Stimulated activated CD8-positive, alpha-beta memory T cell treated with anti-CD3 and anti-CD28 coated beads, Interleukin-4, amount 100 ng/mL, for 48 hours (primary cell): ENCODE measurements at regions not wholly inside any gene's neighbourhood (a gene's known extent, or its start where the extent isn't known, plus 50 kb on each side); places are given as distances from the start of the nearest gene placed in this dataset.
"Not testable (repeated sequence)": the region's sequence is repeated elsewhere in the genome, so short reads cannot be mapped to it uniquely, and the experiment has no call there.

Experiments
- DNase-seq: peaks from one replicate; pipeline ENCODE4 v3.0.0-alpha.2; 2020

DNA sequence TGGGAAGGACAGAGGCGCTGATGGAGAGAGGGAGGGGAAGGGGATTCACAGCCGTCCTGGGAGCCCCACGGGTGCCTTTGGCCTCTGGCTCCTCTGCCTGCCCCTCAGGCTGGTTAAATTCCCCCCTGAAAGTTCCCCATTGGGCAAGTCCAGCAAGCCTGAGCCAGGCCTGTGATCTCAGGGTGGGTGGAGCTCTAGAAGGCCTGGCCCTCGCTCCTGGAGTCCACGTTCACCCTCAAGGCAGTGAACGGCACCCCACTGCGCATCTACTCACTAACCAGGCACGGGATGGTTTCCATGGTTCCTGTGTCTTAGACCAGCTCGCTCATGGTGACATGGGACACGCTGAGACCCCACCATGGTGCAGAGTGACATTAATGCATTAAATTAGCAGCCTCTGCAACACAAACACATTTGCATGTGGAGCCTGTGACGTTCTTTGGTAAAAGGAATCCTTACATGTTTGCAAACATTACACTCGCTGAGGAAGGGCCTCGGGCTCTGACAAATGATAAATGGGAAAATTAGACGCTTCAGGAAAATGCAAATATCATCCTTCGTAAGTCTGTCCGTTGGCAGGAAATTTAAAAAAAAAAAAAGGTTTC lies 452.7 kb downstream of the PREX1 start:
- DNase-seq, result no peak

DNA sequence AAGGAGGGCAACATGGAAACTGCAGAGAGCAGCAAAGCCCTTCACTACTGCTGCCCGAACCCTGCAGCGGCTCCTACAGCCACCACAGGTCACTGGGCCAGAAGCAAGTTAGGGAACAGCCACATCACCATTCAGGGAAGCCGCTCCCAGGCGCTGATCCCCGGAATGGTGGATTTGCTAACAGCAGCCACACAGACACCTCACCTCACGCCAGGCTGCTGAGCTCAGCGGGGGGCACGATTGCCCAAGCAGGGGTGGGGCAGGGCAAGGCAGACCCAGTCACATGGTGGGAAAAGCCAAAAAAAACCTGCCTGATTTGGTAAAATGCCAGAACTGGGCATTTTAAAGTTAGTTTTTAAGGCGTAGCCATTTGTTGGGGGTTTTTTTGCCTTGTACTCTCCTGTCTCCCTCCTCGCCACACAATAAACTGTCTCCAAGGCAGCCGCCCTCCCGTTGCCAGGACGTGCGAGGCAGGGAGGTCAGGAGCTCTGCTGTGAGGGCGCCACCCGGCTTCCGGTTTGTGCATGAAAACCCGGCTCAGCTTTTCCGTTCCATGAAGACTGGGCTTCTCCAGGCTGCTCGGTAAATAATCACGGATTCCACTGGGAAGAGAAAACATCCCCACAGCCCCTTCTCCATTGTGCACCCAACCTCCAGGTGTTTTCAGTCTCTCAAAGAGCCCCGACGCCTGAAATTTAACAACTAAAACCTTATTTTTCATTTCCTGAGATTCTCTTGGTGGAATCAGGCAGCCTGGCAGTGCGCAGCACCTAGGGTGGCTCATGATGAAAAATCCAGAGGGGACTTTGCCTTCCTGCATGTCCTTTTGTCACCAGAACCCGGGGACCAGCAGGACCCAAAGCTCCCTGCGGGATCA lies 453.5 kb downstream of the PREX1 start:
- not testable (repeated sequence) for DNase-seq

DNA sequence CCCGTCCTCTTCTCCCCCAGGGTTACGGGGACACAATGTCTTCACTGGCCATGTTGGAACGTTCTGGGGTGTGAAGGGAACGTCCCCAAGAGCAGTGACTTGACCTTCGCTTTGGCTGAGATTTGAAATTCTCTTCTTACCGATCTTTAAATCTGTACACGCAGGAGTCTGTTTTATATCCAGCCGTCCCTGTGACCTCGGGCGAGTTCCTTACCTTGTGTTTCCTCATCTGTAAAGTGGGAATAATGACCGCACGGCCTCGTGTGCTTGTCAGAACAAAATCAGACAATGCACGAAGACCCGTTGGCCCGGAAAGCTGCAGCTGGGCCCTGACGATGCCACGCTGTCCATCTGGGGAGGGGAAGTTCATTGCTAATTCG lies 454.3 kb downstream of the PREX1 start:
- no peak for DNase-seq

DNA sequence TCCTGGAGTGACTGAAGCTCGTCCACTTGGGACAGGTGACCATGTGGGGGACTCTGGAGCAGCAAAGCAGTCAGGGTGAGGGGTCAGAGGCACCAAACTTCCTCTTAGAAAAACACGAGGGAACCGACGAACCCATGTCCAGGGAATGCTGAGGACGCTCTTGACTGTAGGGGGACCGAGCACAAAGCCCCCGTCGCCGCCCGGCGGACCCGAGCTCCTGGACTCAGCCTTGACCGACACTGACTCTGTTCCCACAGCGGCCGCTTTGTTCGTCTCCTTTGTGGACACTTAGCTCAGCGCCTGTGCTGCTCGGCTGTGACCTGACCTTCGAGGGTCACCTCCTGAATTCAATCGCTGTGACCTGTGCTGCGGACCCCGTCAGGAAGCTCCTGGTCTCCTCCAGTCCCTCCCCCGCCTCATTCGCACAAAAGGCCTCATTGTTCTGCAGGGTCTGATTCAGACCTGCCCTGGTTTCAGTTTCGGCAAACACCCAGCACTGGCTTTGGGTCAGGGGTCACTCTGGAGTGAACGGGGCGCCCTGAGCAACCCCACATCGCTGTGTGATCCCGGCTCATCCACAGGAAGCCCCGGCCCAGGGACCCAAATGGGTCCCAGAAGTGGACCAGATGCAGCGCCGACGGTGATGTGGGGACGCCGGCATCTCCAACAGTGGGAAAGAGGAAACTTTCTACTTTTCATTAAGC lies 454.8 kb downstream of the PREX1 start:
- not testable (repeated sequence) for DNase-seq

DNA sequence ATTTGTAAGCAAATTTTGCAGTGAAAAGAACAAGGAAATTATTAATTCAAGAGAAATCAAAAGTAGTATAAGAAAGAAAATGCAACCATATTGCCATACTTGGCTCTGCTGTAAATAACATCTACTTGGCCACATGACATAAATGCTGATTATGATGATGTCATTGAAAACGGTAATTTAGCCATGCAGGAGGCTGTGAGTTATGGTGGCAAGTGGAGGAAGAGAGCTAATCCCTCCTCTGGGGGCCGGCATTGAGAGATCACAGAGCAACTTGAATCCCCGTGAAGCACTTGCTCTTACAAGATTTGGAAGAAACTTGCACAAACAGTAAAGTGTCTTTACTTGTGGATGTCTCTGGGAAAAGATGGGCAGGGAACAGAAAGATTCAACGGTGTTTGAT lies 456.6 kb downstream of the PREX1 start:
- DNase-seq, result no peak

DNA sequence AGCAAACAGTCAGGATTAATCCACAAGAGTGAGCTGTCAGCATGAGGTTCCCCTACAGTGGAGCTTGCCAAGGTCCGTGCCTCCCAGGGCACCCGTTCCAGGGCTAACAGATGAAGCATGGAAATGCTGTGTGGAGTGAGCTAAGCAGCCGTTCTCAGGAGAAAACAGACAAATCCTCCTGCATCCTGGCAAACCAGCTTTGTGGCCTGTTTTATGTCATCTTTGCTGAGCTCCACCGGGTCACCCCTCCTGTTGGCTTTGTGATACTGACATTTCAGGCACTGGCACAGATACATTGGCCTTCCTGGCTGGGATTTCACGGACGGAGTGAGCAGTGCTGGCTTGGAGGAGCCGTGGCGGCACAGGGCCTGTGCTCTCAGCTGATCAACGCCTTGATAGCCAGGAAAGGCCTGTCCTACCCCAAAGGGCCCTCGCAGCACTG lies 459.2 kb downstream of the PREX1 start:
- DNase-seq, result not testable (repeated sequence)

DNA sequence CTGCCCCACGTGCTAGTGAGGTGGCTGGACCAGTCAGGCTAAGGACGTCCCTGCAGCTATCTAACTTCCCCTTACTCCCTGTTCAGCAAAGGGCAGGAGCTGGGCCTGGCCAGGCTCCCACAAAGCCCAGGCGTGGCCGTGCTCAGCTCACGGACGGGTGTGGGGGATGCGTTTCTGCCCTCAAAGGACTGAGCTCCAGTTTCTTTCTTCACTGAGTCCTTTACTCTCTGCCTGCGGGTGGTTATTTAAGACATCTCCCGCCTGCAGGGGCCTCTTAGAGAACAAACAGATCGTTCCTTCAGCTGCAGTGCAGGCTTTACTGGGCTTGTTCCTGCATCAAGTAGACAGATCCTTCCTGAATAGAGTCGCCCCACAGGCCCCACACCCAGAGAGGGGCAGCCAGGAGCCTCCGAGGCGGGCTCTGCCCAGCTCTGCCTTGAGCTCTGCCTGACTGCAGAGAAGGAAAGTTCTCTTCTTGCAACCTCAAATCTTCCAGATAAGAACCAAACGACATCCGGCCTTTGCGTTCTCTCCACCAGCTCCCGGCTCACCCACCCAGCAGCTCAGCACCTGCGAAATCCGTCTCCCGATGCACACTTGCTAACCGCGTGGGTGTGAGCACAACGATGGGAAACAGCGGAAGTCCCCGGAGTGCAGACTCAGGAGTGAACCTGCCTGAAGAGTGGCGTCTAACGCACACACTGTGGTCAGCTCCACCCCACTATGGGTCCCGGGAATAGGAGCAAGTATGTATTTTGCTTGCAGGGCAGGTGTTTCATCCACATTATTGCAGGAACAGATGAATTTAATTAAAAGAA lies 460.0 kb downstream of the PREX1 start:
- not testable (repeated sequence) for DNase-seq

DNA sequence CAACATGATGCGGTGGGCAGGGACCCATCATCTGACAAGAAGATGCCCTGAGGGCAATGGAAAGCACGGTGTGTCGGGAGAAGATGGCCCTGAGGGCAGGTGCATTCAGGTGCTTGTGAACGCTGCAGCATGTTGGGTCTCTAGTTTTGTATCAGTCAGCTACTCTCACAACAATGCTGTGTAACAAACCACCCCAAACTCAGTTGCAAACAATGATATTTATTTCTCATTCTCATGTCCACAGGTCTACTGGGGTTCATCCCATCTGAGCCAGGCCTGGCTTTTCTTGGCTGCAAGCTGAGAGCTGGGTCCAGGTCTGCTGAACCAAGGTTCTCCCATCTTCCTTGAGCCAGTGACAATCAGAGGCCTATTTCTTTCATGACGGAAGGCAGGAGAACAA lies 461.6 kb downstream of the PREX1 start:
- DNase-seq, result no peak

DNA sequence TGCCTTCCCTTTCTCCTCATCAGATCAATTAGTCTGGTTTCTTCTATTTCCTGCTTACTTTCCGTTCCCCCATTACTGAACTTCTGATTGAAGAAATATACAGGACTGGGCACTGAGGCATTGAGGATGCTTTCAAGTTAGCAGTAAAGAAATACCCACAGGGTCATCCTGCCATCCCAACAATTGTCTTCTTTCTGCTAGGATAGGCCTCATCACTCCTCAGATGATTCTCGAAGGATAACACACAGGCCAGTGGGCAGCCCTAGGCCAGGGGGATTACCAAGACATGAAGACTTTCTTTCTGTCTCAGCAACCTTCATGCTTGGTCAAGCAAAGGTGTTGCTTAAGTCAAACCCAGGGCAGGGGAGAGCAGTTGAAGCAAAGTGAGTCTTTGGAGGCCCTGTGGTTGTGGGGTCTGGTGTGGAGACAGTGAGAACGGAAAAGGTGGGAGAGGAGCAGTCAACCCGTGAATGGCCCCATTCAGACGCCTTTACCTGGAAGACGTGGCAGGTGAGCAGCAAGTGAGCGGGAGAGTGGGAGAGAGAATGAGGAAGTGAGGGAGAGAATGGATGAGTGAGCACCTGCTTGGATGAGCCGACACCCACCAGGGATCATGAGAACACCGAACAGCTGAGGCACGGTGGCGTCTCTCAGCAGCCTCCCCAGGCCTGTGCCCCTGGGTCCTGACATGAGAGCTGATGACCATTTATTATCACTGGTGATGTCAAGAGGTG lies 462.9 kb downstream of the PREX1 start:
- DNase-seq, result no peak

DNA sequence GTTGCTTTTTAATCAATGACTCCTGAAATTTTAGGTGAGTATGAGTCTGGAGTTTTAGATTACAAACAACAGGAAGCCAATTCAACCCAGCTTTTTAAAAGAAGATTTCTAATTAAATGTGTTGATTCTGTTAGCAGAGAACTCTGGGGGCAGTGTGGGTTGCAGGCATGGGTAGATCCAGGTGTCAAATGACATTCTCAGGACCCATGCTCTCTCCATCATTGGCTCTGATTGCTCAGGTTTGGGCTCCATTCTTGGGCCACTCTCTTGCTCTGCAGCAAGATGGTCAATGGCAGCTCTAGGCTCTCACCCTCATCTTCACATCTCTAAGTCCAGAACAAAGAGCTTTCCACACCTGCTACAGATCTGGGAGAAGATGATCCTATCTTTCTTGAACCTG lies 463.7 kb downstream of the PREX1 start:
- no peak for DNase-seq

DNA sequence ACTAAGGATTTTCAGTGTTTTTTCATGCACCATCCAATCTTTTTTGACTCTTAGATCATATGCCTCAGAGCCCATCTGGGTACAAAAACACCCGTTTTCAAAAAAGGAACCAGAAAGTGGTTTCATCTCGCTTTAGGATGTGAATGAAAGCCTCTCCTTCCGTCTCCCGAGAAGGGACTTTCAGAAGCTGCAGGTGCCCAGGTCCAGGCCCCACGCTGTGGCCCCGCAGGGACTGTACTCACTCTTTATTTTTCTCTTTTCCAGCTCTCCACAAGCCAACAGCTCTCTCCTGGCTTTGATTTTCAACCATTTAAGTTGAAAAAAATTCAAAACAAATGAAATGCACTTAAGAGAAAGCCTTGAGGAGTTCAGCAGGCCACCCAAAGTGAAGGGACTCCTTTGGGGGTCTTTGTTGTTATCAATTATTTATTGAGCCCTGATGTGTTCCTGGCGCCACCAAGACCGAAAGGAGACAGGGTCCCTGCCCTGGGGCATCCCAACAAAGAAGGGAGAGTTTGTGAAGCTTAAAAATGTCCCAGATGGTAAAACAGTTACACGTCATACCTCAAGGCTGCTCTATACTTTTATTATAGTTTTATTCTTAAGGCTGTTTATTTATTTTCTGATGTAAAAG lies 467.3 kb downstream of the PREX1 start:
- DNase-seq, result no peak

DNA sequence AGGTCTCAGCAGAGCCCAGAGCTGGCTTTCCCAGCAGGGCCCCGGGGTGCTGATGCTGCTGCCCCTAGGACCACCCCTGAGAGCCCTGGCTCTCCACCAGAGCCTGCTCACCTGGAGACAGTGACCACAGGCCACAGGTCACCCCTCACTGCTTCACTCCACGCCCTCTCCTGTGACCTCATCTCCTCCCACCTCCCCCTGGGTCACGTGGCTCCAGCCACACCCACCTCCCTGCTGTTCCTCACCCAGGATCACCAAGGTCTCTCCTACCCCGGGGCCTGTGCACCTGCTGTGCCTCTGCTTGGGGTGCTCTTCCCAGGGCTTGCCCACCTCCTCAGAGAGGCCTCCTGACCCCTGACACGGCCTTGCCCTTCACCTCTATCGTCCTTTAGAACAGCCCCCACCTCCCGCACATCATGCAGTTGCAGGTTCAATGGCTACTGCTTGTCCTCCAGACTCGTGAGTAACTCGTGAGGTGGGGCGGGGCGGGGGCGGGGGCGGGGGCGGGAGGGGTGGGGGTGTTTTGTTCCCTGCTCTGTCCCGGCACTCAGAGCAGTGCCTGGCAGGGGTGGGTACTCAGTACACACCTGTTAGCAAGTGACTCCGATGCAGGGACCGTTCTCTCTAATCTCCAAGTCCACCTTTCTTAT lies 468.0 kb downstream of the PREX1 start:
- no peak for DNase-seq

DNA sequence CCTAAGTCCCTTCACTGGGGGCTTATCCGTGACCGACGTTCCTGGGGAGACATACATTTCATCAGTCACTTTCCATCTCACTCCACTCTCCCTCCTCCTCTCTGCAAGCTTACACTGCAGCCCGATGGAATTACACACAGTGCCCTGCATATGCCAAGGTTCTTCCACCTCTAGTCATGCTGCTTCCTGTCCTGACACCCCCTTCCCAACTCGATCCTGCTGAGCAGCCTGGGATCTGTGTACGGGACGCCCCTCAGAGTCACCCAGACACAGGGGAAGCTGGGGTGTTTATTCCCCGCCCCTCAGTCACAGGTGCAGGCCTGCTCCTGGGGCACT lies 468.8 kb downstream of the PREX1 start:
- DNase-seq, result not testable (repeated sequence)

DNA sequence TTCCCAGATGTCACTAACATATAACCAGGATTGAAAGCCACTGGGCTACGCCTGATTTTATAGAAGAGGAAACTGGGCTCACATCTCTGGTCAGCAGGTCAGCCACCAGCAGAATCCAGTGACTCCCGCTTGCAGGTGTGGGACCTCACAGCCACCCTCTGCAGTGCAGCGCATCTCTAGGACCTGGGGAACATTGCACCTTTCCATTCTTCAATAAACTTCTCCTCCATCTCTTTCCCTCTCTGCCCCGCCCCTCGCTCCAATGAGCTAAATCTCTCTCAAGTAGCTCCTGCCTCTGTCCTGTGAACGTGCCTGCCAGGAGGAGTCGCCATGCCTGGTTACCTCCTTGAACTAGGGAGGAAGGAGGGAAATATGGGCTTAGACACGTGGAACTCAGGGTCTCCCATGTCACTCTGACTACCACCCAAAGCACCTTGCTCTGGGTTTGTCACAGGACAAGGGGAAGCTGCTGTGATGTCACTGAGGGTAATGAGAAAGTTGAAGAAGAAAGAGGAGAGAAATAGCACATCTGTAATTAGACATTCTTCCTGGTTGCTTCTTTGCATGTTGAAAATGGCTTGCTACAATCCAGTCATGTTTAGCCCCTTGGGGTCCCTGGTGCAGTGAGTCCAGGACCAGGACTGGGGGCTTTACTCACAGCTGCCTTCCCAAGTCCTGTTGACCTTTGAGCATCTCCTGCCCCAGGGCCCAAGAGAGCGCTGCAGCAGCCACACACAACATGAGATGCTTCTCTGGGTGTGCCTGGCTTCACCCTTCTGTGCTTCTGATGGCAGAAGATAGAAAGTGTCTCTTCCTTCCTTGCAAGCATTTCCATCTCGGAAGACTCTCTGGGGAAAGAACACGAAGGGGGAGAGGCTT lies 469.4 kb downstream of the PREX1 start:
- DNase-seq, result no peak

DNA sequence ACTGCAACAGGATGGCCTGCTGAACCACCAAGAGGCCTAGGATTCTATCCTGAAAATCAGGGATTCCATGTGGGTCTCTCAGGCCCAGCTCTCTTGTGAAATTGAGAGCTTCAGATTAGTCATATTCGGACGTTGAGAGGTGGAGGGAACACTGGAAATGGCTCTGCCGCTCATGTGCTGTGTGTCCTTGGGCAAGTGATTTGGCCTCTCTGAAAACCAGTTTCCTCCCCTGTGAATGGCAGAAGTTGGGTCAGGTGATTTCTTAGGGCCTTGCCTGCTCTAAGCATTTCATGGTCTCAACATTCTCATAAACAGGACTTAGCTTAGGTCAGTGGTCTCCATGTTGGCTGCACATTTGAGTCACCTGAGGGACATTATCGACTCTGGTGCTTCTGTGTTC lies 470.1 kb downstream of the PREX1 start:
- no peak for DNase-seq

DNA sequence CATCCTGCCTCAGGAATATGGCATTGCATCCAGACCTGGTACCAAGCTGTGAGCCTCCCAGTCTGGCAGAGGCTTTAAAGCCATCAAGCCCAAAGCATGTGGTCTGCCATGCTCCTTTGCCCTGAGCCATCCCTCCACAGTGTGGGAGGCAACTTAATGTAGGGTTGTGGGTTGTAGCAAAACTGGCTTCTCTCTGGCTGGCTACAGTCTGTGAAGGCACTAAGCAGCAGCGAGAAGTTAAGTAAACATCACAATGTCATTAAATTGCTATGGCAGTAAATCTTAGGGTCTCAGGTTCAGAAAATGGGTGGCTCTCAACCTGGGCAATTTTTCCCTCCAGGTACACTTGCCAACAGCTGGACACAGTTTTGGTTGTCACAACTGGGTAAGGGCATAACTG lies 472.9 kb downstream of the PREX1 start:
- DNase-seq, result no peak

DNA sequence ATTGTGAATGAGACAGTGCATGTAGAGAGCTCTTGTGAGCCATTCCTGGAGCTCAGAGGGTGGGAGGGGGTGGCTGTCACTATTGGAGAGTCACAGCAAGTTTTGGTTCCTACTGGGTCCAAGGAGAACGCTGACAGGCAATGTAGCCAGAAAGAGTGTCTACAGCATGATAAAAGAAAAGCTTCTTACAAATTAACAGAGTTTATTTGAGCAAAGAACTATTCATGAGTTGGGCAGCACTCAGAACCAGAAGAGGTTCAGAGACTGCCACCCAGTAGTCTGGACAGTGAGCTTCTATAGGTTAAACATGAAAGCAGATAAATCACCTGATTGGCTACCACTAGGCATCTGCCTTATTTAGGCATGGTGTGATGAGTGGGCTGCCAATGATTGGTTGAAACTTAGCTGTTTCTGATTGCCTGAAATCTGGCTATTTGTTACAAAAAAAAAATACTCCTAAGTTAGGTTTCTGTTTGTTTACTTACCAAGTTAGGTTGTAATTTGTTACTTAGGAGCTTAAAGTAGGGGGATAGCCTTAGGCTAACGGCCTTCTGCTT lies 473.4 kb downstream of the PREX1 start:
- no peak for DNase-seq

DNA sequence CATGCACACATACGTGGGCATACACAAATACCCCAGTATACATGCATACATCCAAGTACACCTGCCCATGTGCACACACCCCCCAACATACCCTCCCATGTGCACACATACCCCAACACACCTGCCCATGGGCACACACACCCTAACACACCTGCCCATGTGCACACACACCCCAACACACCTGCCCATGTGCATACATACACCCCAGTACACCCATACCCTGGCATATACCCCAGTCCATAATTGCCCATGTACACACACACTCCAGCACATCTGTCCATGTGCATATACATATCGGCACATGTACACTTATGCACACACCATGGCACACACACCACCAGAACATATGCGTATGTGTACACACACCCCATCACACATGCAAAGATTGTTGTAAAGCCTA lies 475.2 kb downstream of the PREX1 start:
- DNase-seq, result no peak

DNA sequence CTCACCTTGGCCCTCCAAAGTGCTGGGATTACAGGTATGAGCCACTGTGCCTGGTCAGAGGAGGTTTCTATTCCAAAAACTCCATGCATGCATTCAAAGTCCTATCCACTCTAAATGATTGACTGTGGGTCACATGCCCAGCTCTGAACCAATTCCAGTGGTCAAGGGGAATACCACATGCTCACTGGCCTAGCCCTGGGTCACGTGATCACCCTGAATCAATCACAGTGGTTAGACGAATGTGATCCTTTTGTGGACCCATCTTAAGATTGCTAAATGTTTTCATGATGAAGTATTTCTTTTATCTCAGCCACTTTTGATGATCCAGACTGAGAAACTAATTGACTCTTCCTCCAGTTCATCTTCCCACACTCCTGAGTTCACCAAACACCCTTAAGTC lies 475.8 kb downstream of the PREX1 start:
- DNase-seq, result no peak
